ENCODE measurements at regions not wholly inside any gene's neighbourhood (a gene's known extent, or its start where the extent isn't known, plus 50 kb on each side); places are given as distances from the start of the nearest gene placed in this dataset.

GRCh38 chr5:36438765-36439561 is 137.3 kb upstream of the RANBP3L start:
- TF ChIP-seq, protein P1, sequence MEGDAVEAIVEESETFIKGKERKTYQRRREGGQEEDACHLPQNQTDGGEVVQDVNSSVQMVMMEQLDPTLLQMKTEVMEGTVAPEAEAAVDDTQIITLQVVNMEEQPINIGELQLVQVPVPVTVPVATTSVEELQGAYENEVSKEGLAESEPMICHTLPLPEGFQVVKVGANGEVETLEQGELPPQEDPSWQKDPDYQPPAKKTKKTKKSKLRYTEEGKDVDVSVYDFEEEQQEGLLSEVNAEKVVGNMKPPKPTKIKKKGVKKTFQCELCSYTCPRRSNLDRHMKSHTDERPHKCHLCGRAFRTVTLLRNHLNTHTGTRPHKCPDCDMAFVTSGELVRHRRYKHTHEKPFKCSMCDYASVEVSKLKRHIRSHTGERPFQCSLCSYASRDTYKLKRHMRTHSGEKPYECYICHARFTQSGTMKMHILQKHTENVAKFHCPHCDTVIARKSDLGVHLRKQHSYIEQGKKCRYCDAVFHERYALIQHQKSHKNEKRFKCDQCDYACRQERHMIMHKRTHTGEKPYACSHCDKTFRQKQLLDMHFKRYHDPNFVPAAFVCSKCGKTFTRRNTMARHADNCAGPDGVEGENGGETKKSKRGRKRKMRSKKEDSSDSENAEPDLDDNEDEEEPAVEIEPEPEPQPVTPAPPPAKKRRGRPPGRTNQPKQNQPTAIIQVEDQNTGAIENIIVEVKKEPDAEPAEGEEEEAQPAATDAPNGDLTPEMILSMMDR (IDR thresholded peaks at IDR 0.05) = no peak
- TF ChIP-seq TCF7 (CRISPR knock-in tag; IDR thresholded peaks at IDR 0.05; ENCODE audit: low read depth) (no peak), ESRRA (CRISPR knock-in tag; IDR thresholded peaks at IDR 0.05; ENCODE audit: borderline replicate concordance) (no peak), TEAD1 (CRISPR knock-in tag; IDR thresholded peaks at IDR 0.05) (no peak), ELF4 (CRISPR knock-in tag; IDR thresholded peaks at IDR 0.05; ENCODE audit: low read depth) (no peak)
- TF ChIP-seq, protein P2, sequence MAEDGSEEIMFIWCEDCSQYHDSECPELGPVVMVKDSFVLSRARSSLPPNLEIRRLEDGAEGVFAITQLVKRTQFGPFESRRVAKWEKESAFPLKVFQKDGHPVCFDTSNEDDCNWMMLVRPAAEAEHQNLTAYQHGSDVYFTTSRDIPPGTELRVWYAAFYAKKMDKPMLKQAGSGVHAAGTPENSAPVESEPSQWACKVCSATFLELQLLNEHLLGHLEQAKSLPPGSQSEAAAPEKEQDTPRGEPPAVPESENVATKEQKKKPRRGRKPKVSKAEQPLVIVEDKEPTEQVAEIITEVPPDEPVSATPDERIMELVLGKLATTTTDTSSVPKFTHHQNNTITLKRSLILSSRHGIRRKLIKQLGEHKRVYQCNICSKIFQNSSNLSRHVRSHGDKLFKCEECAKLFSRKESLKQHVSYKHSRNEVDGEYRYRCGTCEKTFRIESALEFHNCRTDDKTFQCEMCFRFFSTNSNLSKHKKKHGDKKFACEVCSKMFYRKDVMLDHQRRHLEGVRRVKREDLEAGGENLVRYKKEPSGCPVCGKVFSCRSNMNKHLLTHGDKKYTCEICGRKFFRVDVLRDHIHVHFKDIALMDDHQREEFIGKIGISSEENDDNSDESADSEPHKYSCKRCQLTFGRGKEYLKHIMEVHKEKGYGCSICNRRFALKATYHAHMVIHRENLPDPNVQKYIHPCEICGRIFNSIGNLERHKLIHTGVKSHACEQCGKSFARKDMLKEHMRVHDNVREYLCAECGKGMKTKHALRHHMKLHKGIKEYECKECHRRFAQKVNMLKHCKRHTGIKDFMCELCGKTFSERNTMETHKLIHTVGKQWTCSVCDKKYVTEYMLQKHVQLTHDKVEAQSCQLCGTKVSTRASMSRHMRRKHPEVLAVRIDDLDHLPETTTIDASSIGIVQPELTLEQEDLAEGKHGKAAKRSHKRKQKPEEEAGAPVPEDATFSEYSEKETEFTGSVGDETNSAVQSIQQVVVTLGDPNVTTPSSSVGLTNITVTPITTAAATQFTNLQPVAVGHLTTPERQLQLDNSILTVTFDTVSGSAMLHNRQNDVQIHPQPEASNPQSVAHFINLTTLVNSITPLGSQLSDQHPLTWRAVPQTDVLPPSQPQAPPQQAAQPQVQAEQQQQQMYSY (CRISPR knock-in tag; IDR thresholded peaks at IDR 0.05) = no peak
- TF ChIP-seq, protein P3, sequence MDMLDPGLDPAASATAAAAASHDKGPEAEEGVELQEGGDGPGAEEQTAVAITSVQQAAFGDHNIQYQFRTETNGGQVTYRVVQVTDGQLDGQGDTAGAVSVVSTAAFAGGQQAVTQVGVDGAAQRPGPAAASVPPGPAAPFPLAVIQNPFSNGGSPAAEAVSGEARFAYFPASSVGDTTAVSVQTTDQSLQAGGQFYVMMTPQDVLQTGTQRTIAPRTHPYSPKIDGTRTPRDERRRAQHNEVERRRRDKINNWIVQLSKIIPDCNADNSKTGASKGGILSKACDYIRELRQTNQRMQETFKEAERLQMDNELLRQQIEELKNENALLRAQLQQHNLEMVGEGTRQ (CRISPR knock-in tag; IDR thresholded peaks at IDR 0.05) = no peak
- TF ChIP-seq, protein P4, sequence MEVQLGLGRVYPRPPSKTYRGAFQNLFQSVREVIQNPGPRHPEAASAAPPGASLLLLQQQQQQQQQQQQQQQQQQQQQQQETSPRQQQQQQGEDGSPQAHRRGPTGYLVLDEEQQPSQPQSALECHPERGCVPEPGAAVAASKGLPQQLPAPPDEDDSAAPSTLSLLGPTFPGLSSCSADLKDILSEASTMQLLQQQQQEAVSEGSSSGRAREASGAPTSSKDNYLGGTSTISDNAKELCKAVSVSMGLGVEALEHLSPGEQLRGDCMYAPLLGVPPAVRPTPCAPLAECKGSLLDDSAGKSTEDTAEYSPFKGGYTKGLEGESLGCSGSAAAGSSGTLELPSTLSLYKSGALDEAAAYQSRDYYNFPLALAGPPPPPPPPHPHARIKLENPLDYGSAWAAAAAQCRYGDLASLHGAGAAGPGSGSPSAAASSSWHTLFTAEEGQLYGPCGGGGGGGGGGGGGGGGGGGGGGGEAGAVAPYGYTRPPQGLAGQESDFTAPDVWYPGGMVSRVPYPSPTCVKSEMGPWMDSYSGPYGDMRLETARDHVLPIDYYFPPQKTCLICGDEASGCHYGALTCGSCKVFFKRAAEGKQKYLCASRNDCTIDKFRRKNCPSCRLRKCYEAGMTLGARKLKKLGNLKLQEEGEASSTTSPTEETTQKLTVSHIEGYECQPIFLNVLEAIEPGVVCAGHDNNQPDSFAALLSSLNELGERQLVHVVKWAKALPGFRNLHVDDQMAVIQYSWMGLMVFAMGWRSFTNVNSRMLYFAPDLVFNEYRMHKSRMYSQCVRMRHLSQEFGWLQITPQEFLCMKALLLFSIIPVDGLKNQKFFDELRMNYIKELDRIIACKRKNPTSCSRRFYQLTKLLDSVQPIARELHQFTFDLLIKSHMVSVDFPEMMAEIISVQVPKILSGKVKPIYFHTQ (CRISPR knock-in tag; IDR thresholded peaks at IDR 0.05) = no peak
